Adrenal gland (tissue), 9 donors: ENCODE measurements at regions not wholly inside any gene's neighbourhood (a gene's known extent, or its start where the extent isn't known, plus 50 kb on each side); places are given as distances from the start of the nearest gene placed in this dataset.

ENCODE experiments used
- DNase-seq, 7 donors: peaks; one replicate each; pipeline ENCODE4 v3.0.0-alpha.2; 2019 to 2020
- H3K27ac ChIP-seq, 5 donors: fragments of 200-600 bp; sonication (generic) in 4 of 5; 1 replicate in 3 of 5; 2 replicates in 2 of 5; pipeline versions ENCODE4 v1.5.1 to v1.8.0; 2016 to 2020; ENCODE audit warnings: mild to moderate bottlenecking in 1 of 5
- H3K27me3 ChIP-seq: fragments of 200-600 bp; 2 replicates; pipeline ENCODE4 v1.8.0; 2021
- H3K36me3 ChIP-seq, 2 donors: fragments of 200-600 bp; replicated peaks in 1 of 2; 1 replicate in 1 of 2; 2 replicates in 1 of 2; pipeline versions ENCODE4 v1.5.1 to v1.8.0; 2018 to 2022
- H3K4me1 ChIP-seq, 2 donors: fragments of 200-600 bp; replicated peaks in 1 of 2; 1 replicate in 1 of 2; 2 replicates in 1 of 2; pipeline versions ENCODE4 v1.5.1 to v1.8.0; 2018 to 2021
- H3K4me3 ChIP-seq, 4 donors: fragments of 200-600 bp; sonication (generic) in 3 of 4; one replicate each; pipeline ENCODE4 v1.5.1; 2016 to 2018
- H3K9me3 ChIP-seq, 3 donors: fragments of 200-600 bp; sonication (generic) in 1 of 3; replicated peaks in 1 of 3; 1 replicate in 2 of 3; 2 replicates in 1 of 3; pipeline versions ENCODE4 v1.5.1 to v1.8.0; 2016 to 2021
- CTCF ChIP-seq, 6 experiments: fragments of 450-650 bp in 4 of 6; fragments of 200-600 bp in 2 of 6; sonication (generic) in 1 of 6; IDR thresholded peaks; 1 replicate in 5 of 6; 2 replicates in 1 of 6; pipeline versions ENCODE4 v1.5.1 to v1.8.0; 2016 to 2021; ENCODE audit warnings: antibody characterized with exemption in 6 of 6, mild to moderate bottlenecking in 2 of 6, moderate library complexity in 1 of 6
- POLR2A ChIP-seq, 2 donors: fragments of 450-650 bp; IDR thresholded peaks; one replicate each; pipeline ENCODE4 v1.6.1; 2017; ENCODE audit warnings: antibody characterized with exemption in 2 of 2, mild to moderate bottlenecking in 2 of 2, moderate library complexity in 1 of 2
- WGBS, 4 donors: extraction: QIAGEN DNeasy Blood & Tissue Kit in 2 of 4; methylation state at CpG; one replicate each; pipeline versions ENCODE4 v1.1.5 to v1.1.7; 2013 to 2017; 5-methylcytosine and 5-hydroxymethylcytosine counted together
- intact Hi-C, 2 donors: fragments of 100-400 bp; cut with DNase I; formaldehyde crosslinking; loops; one replicate each; pipeline versions ENCODE4 v1.14.1 to v1.15.0; 2022 to 2023
- donor health status: healthy with polysubstance abuse.
- donor health status: Bipolar disorder and iron deficiency.
- donor health status: DM: yes; HTN: yes; CAD: no.
- donor health status: DM: no; HTN: no; CAD: no.
- donor health status: DM: no; HTN: no; CAD: no.

DNA sequence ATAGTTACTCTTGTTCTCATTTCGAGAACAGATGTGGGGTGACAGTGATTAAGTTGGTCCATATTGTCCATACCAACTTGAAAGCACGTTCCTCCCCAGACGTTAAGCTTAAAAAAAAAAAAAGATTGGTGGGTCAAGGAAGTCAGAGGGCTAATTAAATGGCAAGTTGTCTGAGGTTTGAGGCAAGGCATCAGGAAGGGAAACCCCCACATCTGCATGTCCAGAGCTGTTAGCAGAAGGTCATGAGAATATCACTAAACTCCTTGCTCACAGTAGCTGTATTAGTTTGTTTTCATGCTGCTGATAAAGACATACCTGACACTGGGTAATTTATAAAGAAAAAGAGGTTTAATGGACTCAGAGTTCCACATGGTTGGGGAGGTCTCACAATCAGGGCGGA, 415.6 kb upstream of the FZD8 start:
- Histone ChIP-seq H3K27ac (no peak overlapping the region), H3K4me3 (no peak overlapping the region), H3K9me3 (no peaks in the 10 kb centered on the region), H3K27me3 (no peaks in the 10 kb centered on the region), H3K4me1 (no peaks in the 10 kb centered on the region), H3K36me3 (no peaks in the 10 kb centered on the region)
- TF ChIP-seq CTCF (IDR thresholded peaks at IDR 0.05) (no peak), POLR2A (IDR thresholded peaks at IDR 0.05) (no peak)
- intact Hi-C loops, result no loop called here
- WGBS, 4 donors, result 68 to 88% (median 82%) methylated on average over 4 of the region's 4 CpGs
- DNase-seq, result no peak

DNA sequence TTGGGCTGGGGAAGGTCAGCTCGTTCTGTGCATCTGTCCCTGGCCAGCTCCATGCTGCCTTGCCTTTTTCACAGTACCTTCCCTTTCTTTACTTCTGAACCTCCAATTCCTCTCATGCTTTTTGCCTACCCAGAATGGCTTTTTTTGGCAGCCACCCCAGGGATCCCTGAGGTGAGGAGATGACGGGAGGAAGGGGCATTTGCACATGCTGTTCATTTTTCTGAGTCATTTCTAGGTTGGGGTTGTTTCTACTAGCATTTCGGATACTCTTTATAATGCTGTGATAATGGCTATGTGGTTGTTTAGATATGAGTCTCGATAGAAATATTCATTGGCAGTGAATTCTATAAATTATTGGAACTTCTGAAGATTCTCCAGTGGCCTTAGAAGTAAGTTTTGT, 415.1 kb upstream of the FZD8 start:
- Histone ChIP-seq H3K27ac (no peak overlapping the region), H3K27me3 (no peaks in the 10 kb centered on the region), H3K36me3 (no peaks in the 10 kb centered on the region), H3K4me1 (no peaks in the 10 kb centered on the region), H3K4me3 (no peak overlapping the region), H3K9me3 (no peaks in the 10 kb centered on the region)
- TF ChIP-seq POLR2A (IDR thresholded peaks at IDR 0.05) (no peak), CTCF (IDR thresholded peaks at IDR 0.05) (no peak)
- 67 to 75% (median 71%) methylated on average over 4 of the region's 4 CpGs for WGBS, 4 donors
- no peak for DNase-seq
- intact Hi-C loops, result no loop called here

DNA sequence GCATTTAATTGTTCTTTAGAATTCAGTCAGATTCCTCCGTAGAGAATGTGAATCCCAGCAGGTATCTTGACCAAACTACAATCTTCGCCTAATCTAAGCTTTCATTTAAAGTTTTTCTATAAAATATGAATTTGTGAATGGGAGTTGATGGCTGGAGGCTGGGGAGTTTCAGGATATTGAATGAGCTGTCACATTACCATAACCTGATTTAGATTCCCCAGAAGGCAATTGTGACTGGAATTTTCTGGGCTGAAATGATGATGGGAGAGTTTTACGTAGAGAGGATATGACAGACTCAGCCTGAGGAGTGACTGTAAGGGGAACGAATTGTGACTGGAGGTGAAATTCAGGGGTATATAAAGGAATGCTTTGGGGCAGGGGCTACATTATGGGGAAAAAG, 411.7 kb upstream of the FZD8 start:
- H3K27me3 ChIP-seq, result no peaks in the 10 kb centered on the region
- no peak overlapping the region for H3K4me3 ChIP-seq
- DNase-seq, result no peak
- 84 to 92% (median 89%) methylated on average over 4 of the region's 4 CpGs for WGBS, 4 donors
- TF ChIP-seq CTCF (IDR thresholded peaks at IDR 0.05) (no peak), POLR2A (IDR thresholded peaks at IDR 0.05) (no peak)
- H3K27ac ChIP-seq, result no peak overlapping the region
- intact Hi-C loops, result no loop called here
- H3K4me1 ChIP-seq, result no peaks in the 10 kb centered on the region
- no peaks in the 10 kb centered on the region for H3K36me3 ChIP-seq
- H3K9me3 ChIP-seq, result no peaks in the 10 kb centered on the region

- no peak for DNase-seq
- Histone ChIP-seq H3K27me3 (no peaks in the 10 kb centered on the region), H3K4me1 (no peaks in the 10 kb centered on the region), H3K9me3 (no peaks in the 10 kb centered on the region), H3K27ac (no peak overlapping the region), H3K4me3 (no peak overlapping the region), H3K36me3 (no peaks in the 10 kb centered on the region)
- TF ChIP-seq POLR2A (IDR thresholded peaks at IDR 0.05) (no peak), CTCF (IDR thresholded peaks at IDR 0.05) (no peak)
- intact Hi-C loops, result no loop called here
- WGBS, 4 donors, result 83 to 90% (median 87%) methylated on average over 7 of the region's 7 CpGs
Observed at GRCh38 chr10:36053271-36053670, 411.2 kb upstream of the FZD8 start.
